Hematopoietic multipotent progenitor cell (in vitro differentiated cells): ENCODE measurements at regions not wholly inside any gene's neighbourhood (a gene's known extent, or its start where the extent isn't known, plus 50 kb on each side); places are given as distances from the start of the nearest gene placed in this dataset.

Source experiments
- DNase-seq, 3 donors: peaks; one replicate each; pipeline ENCODE4 v3.0.0-alpha.2; 2011 to 2015; ENCODE audit warnings: low read depth in 2 of 3, low spot score in 2 of 3

DNA sequence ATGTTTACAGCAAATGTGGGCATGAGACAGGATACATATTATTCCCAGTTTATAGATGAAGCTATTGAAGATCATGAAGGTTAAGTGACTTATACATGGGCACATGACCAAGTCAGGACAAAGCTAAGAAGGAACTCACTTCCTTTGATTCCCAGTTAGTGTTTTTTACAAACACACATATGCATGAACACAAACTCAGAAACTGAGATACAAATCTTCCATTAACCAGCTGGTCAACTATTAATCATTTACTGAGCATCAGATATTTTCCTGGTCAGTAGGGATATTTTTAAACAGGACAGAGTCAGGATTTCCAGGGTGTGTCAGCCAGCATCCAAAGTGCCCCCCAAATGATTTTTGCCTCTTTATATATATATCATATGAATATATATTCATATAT lies 222.2 kb downstream of the OGFRL1 start:
- no peak for DNase-seq

DNA sequence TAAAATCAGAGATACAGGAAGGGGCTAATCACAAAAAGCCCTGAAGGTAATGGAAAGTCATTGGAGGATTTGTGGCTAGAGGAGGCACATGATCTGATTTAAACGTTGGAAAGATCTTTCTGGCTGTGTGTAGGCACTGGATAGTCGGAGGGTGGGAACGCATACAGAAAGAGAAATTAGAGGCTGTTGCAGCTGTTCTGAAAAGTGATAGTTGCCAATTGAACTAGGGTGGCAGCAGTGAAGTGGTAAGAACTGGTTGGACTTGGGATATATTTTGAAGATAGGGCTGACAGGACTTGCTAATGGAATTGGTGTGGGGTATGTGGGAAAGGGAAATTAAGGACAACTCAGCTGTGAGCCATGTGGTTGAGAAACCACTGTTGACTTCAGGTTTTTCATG lies 223.6 kb downstream of the OGFRL1 start:
- DNase-seq = no peak

- DNase-seq = no peak
Measured at GRCh38 chr6:71513036-71513435, 224.4 kb downstream of the OGFRL1 start.

DNA sequence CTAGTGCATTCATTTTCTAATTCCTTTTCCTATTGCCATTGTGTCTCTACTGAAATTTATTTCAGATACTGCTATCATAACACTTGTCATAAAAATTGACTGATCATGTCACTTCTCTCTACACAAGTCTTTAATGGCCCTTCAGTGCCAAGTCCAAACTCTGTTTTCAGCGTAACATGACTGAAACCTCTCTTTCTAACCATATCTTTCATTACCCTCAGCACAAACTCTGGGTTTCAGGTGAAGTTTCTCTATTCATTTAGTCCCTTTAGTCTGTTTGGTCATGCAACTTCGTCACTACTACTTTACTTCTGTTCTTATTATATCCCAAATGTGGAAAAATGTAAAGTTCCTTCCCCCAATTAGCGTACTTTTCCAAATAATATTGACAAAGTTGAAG lies 234.9 kb downstream of the OGFRL1 start:
- DNase-seq = no peak

DNA sequence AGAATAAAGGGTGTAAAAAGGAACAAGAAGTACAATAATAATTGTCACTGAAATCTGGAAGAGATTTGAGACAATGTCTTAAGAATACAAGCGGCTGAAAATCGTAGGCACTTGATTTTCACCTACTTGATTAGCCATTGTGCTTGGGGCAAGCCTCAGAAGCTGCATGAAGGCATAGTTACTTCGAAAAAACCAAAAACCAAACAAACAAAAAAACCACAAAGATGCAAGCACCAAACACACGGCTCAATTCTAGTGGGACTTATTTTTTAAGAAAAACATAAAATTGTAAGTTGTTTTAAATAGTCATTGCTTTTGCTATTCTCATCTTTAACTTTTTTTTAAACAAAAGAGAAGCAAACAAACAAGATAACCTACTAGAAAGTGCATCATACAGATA lies 235.6 kb downstream of the OGFRL1 start:
- DNase-seq = no peak

DNA sequence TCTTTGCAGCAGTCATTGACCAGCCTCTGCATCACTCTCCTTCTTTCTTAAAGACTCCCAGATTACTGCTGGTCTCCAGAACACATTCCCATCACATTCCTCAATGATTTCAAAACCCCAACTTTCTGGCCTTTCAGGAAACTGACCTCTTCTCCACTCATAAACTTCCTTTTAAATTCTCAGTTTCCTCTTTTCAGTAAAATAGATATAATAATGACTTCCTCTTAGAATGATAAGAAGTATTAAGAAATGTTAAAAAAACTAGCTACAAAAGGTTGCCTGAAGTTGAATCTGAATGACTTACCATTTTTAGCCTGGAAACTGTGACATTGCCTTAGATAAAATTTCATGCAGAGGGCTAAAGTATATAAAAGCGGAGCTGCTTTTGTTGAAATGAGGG lies 239.3 kb downstream of the OGFRL1 start:
- DNase-seq = peak in 1 of 3 donors; percentile 14

DNA sequence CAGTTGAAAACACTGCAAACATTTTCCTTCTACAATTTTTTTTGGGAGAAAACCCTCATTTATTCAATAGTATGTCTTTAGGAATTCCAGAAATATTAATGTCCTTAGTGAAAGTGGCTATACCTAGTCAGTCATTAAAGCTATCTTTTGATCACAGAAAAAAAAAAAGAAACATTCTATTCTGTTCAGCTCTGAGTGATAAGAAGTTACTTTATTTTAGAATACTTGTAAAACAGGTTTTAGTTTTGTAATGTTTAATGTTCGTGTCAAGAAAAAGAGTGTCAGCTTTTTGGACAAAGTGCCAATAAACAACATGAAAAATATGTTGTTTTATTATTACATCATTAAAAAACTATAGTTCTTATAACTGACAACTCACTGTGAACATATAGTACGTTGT lies 240.4 kb downstream of the OGFRL1 start:
- DNase-seq = no peak

GRCh38 chr6:71529769-71530168 lies 241.2 kb downstream of the OGFRL1 start:
- DNase-seq = no peak

- no peak for DNase-seq
Measured at GRCh38 chr6:71531006-71531405, 242.4 kb downstream of the OGFRL1 start.

GRCh38 chr6:71531841-71532240 lies 243.2 kb downstream of the OGFRL1 start:
- no peak for DNase-seq

DNA sequence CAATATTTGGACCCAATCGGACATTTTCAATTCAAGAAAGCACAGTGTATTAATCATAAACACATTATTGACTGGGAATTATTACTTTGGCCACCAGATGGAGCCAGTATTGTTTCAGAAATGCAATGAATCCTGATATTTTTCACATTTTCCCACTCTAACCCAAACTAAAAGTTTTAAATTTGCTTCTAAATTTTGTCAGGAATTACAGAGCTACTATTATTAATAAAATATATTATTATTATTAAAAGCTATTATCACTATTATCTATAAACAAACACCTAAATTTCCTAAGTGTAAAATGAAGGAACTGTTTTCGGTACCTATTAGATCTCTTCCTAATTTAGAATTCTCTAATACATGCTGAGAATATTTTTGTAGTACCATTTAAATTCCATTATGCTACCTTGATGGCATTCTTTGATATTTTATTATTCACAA lies 245.3 kb downstream of the OGFRL1 start:
- peak in 1 of 3 donors; percentile 16 for DNase-seq

DNA sequence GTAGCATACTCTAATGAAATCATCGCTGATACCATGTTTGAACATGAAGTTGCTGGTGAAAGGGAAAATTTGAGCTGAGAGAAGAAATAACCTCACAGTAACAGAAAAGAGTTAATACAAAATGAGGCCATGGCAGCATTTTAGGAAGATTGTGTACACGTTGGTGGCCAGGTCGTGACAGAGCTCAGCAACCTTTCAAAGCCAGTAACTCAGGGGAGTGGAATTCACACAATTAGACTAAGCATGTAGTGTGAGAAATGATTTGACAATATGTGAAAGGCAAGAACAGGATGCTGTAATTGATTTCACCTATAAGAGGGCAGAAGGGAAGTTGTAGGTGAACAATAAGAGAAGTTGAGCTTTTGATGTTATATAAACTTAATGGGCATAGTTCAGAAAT lies 246.3 kb downstream of the OGFRL1 start:
- DNase-seq = no peak

DNA sequence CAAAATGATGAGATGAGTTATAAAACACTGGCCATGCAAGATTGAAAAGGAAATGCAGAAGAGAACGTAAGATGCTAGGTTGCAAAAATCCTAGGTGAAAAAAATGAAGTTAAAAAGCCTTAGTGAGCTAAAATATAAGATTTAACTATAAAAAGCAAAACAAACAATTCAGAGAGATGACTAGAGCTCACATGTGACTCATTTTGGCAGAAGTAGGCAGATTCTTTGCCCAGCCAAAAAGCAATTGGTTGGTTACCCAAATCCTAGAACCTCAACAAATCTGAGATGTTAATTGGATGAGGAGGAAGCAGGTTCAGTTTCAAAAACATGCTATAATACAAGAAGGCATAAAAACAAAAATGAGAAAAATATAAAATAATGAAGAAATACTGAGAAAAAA lies 249.1 kb downstream of the OGFRL1 start:
- no peak for DNase-seq

GRCh38 chr6:71544028-71544427 lies 255.4 kb downstream of the OGFRL1 start:
- no peak for DNase-seq

- no peak for DNase-seq
Measured at GRCh38 chr6:71544906-71545305, 256.3 kb downstream of the OGFRL1 start.

DNA sequence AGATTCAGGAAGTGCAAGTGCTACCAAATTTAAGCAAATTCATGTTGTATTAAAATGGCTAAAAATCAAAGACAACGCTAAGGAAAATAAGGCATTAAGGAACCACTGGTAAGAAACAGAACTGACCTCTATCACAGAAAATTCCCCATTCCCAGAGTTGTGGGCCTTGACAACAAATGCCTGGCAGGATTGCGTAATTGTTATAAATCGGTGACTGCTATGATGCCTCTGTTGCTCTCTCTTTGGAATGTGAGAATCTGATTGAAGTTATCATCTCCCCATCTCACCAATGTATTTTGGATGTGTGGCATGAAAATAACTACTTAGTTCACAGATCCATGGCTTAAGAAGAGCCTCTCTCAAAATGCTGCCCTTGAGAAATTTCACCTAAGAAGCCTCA lies 257.3 kb downstream of the OGFRL1 start:
- DNase-seq = no peak

DNA sequence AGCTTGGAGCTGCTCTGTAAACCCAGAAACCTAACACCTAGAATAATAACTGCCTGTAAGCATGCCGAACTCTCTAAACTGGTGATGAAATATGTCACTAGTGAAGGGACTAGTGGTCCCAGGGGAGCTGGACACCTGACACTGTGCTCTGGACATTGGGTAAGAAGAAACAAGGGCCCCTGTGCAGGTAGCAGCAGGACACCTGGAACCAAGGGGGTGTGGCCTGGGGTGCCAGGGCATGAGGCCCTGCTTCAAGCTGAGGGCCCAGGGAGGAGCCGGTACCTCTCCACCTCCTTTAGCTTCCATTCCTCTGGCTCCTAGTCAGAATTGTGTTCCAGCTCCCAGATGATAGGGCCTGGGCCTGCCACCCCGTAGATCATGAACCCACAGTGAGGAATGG lies 263.2 kb downstream of the OGFRL1 start:
- DNase-seq = no peak

GRCh38 chr6:71556141-71556540 lies 267.5 kb downstream of the OGFRL1 start:
- DNase-seq = no peak

DNA sequence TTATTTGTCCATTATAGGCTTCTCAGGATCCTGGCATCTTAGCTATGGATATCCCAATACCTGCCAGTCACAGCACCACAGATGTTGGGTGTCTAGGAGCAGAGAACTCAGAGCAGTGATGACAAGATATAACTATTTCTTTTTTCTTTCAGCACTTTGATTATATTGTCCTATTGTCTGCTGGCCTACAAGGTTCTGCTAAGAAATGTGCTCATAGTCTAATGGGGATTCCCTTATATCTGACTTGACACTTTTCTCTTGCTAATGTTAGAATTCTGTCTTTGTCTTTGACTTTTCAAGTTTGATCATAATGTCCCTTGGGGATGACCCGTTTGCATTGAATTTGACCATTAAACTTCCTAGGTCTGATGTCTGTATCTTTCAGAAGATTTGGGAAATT lies 270.4 kb downstream of the OGFRL1 start:
- DNase-seq = no peak

- DNase-seq = no peak
Measured at GRCh38 chr6:71567562-71567961, 279.0 kb downstream of the OGFRL1 start.

GRCh38 chr6:71577766-71578165 lies 289.2 kb downstream of the OGFRL1 start:
- no peak for DNase-seq

DNA sequence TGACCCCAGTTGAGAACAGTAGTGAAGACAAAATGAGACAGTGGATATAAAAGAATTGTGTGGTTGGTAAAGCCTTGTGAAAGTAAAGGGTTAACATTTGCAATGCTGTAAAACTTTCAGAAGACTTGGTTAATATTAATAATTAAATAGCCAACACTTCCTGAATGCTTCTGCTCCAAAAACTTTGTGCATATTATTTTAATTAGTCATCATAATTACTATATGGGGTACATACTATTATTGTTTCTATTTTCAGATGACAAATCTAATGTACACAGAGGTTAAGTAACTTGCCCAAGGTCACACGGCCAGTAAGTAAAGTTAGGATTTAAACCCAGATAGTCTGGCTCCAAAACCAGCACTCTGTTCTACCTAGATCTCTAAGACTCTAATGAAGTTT lies 291.3 kb downstream of the OGFRL1 start:
- no peak for DNase-seq

DNA sequence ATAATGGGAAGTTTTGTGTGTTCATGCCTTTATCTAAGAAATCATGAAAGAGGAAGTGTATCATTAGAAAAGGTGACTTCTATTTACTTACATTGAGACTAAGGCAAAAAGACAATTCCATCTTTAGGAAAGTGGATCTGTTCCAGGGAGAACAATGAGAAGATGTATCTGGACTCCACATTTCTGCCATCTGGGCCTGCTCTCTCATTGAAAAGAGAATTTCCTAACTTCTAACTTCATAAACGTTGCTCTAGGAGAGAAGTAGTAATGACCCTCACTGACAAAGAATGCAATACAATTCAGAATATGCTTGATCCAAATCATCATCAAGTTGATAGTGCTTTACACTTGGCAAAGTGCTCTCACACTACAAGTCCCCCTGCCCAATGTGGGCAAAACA lies 294.2 kb downstream of the OGFRL1 start:
- DNase-seq = no peak
